GM18519 (cell line): ENCODE measurements at regions not wholly inside any gene's neighbourhood (a gene's known extent, or its start where the extent isn't known, plus 50 kb on each side); places are given as distances from the start of the nearest gene placed in this dataset.
A peak's percentile ranks its signal among the peaks of the same experiment; 100 is the strongest.

ENCODE experiments used
- ATAC-seq: cut with Tn5 transposase; IDR thresholded peaks from one replicate; pipeline ENCODE4 v1.9.1; 2021; ENCODE audit warnings: mild to moderate bottlenecking, moderate library complexity; ENCODE audit not compliant: unreplicated experiment, low FRiP score

DNA sequence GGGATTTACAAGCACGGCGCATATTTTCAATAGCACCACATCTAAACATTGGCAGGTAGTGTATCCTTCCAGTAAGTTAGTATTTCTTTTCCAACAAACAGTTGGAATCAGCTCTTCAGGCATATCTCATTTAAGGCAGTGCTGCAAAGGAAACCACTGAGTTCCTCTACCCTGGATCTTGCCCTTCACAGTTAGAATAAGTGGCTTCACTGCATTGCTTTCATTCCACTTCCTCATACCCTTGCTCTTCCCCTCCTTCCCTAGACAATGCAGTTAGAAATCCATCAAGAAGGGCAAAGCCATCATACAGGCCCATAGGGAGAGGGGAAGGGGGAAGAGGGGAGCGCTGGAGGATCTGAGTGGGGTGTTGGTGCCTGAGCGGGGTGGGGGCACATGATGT is 173.7 kb downstream of the FBXO15 start:
- no peak for ATAC-seq

DNA sequence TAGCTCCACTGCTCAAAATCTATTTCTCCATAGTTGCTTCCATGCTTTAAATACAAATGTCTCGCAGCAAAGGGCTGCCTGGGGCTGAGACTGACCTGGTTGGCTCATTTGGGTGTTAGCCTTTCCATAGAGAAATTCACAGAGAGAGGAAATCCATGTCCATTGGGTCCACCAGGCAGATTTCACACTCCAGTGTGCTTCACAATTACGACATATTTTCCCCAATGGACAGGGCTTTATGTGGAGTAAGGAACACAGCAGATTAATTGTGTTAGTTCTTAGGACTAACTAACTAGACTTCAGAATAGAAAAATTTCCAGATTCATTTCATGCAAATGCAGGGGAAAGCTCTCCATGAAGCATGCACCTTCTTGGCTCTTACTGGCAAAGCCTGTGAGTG is 180.7 kb downstream of the FBXO15 start:
- ATAC-seq: no peak

DNA sequence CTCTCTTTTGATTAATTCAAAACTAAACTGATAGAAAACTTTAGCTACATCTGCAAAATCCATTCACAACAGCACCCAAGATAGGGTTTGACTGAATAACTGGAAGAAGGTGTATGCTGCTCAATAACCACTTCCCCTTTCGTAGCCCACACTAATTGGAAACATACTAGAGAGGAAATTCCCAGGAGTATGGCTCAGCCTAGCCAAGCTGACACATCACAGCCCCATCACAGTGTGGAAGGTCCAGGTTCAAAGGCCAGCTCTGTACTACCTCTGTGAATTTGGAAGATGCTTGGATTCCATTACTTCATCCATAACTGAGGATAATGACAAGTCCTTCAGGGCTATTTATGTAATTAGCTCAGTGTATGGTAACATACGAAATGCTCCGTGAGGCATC is 185.4 kb downstream of the FBXO15 start:
- peak; percentile 60 for ATAC-seq

DNA sequence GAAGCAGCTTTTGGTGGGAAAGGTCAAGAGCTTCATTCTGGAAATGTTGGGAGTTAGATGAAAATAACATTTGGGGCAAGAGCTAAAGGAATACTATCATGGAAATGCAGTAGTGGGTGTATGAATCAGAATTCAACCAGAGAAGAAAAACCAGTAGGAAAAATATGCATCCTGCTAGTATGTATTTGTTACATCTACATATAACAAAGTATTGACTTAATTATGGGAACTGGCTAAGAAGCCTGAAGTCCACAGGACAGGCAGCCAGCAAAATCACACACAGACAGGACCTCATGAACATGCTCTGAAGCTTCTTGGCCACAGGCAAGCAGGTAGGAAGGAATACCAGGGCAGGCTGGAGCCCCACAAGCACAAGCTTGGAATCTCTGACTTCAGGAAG is 185.8 kb downstream of the FBXO15 start:
- no peak for ATAC-seq

DNA sequence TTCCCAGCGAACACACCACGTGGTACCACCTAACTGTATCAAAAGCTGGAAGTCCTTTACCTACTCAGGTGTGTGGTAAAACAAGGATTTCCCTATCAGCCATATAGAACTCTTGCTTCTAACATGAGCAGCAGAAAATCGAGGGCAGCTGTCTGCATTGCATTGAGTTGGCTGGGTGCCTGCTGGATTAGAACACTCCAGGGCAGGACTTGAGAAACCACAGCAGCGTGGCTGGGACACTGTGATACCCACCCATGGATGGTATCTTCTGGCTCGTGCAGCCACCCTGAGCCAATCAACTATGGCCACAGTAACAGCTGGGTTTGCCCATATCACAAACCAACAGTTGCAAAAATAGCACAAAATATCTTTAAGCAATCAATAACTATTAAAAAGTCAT is 188.3 kb downstream of the FBXO15 start:
- no peak for ATAC-seq

DNA sequence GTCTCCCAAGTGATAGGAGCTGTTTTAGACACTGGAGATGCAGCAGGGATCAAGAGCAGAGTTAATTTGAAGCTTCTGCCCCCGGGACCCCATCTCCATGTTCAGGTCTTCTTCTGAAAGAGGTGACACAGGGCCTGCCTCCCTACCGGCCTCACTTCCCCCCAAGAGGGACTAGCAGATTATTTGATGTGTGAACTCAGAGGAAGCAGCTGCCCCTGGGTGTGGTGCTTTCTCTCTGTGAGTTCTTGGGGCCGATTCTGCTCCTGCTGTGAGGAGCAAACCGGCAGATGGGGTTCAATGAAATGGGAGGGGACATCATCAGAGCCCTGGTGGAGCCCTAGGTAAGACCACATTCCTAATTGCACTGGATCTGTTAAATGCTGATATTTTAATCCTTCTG is 193.4 kb downstream of the FBXO15 start:
- ATAC-seq: no peak

DNA sequence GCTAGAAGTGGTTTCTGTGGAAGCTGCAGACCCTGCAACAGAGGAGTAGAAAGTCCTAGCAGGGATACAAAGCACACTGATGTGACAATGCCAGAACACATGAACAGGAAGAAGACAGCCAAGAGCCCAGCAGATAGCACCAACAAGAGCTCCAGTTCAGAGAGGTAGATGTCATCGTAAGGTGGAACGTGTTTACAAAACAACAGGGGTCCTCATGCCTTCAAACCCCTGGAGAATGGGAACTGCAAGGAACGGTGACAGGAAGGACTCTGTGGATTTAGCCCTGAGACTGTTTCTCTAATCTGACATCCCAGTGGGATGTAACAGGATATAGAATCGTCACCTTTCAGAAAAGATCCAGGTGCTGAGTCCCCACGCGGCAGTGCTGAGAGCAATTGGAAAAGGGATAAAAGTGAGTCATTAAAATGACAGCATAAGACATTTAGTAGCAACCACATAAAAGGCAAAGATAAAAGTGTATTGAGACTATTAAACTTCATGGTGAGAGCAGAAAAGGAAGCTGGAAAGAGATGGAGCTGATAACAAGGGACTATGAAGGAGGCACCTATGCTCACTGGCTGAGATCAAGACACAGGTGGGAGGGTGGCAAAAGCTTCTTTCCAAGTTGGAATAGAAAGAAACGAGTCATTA is 195.2 kb downstream of the FBXO15 start:
- no peak for ATAC-seq

DNA sequence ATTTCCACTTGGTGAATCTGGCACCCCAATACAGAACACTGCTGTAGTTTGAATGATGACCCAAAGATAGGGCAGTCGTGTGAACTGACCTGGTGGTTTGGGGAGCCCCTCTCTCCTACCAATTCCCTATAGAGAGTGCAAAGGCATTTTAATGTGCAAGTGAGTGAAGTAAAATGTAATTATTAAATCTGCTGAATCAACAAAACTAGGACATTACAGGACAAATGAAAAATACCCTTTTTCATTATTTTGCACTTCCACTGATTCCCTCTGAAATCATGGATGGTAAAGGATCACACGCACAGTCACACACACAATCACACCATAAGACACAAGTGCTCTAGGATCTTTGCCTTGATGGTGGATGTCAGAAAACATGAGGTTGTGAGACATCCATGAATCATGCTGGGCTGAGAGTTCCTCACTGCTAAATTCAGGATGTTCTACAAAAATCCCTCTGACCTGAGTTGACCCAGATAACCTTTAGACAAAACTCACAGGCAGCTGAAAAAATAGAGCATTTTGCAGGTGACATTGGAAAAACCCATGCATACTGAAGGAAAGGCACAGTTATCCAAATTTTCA is 197.4 kb downstream of the FBXO15 start:
- no peak for ATAC-seq

DNA sequence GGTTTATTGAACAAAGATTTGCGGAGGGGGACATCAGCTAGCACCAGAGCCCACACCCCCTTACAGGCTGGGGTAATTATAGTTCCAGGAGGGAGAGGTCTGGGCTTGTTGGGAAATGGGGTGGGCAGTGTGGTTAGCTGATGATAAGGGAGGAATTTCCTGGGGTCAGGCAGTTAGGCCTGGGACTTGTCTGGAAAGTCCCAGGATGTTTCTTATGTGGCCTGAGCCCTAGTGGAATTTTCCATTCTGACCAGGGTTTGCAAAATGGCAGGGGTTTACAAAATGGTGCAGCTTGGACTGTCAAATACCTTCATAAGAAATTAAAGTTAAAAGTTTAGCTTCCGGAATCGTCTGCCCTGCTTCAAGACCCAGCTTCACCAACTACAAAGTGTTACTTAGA is 199.1 kb downstream of the FBXO15 start:
- no peak for ATAC-seq

DNA sequence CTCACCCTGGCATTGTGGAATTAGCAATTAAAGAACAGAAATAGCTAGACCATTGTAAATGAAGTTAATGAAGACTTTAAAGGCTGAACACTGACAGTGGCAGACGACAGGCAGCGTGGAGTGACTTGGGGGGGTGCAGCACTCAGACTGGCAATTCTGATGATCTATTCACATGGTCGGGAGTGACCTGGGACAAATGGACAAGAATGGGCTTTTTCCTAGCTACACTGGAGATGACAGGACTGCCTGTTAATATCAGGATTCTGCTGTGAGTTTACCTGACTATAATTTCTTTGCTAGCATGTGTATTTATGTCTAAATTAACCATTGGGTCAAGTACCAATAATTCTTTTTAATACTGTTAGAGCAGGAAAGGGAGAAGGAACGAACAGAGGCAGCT is 199.6 kb downstream of the FBXO15 start:
- no peak for ATAC-seq

DNA sequence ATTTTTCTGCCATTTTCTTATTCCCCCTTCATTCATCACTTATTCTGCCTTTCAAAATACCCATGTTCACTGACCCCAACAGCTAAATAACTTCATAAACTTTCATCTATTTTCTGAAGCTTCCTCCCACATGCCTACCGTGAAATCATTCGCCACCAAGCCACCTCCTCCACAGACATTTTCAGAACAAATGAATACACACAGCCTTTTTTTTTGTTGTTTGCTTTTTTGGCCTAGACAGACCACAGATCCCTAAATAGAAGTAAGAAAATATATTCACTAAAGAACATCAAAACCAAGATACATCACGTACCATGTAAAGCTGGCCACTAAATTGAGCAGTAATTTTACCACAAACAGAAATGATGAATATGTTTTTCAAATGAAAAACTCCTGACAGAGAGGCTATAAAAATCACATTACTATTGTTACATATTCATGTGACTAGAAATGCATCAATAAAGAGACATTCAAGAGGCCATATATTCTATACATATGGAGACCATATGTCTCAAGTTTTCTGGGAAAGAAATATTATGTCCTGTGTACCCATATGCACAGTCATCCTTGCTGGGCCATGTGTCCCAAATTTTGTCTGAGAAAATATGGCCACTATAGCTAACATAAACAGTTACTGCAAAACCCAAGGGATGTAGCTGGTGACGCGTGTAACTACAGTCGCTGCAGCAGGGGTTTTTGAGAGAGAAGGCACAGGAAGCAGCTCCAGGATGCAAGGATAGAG is 200.3 kb downstream of the FBXO15 start:
- ATAC-seq: no peak

DNA sequence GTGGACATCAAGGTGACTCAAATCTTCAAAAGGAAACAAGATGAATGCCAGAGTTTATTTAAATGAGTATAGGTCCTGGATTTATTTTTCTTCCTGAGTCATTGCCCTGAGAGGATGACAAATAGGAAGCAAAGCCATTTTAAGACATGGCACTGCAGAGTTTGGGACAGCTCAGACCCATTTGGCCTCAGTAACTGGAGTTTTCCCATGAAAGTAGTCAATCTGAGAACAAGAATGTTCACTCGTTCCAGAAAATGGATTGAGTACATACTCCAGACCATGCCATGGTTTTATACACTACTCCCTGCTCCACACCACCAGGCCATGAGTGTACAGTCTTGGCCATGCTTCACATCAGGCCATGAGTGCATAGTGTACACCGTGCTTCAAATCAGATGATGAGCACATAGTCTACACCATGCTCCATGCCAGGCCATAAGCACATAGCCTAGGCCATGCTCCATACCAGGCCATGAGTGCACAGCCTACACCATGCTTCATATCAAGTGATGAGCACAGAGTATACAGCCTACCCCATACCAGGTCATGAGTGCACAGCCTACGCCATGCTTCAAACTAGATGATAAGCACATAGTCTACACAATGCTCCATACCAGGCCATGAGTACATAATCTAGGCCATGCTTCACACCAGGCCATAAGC is 202.4 kb downstream of the FBXO15 start:
- ATAC-seq: no peak

DNA sequence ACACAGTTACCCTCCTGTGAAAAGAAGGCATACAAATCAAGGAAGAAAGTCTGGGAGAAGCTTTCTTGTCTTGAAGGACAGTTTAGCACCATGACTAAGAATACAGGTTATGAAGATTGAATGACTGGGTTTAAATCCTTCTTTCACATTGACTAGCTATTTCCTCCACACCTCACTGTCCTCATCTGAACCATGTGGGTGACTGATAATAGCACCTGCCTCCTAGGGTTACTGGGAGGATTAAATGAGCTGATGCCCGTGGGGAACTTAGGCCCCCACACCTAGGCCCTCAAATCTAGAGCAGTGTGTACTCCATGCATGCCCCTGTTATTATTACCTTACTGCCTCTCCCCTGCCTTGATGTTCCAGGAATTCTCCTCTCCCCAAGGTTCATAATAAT is 202.9 kb downstream of the FBXO15 start:
- ATAC-seq: no peak

DNA sequence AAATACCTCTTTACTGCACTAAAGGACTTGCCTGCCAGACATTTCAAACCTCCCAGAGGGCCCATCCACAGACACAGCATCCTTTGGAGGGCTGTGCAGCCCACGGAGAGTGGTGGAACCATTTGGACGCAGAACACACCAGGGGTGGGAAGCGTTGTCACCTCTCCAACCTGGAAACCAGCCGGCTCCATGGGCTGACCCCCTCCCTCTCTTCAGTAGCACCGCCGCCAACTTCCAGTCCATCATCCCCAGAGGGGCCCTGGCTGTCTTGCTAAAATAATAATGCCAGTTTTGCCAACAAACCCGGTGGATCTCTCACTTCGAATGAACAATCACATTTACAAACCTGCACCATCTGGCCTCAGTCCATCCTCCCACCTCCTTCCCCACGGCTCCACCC is 203.9 kb downstream of the FBXO15 start:
- no peak for ATAC-seq

DNA sequence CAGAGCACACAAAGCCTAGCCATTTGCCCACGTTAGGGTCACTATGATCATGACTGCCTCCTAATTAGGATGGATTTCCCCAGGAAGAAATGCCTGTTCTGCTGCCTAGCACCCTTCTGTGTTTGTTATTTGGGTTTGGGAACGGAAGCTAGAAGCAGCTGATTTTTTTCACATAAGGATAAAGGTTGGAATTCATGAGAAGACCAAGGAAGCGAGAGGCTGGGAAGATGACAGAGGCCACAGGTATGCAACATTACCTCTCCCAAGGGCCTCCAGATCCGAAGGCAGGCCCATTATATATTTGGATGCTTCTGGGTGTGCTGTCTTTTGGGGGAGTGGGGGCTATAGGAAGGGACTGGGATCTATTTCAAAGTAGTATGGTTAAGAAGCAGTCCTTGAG is 204.7 kb downstream of the FBXO15 start:
- ATAC-seq: no peak

DNA sequence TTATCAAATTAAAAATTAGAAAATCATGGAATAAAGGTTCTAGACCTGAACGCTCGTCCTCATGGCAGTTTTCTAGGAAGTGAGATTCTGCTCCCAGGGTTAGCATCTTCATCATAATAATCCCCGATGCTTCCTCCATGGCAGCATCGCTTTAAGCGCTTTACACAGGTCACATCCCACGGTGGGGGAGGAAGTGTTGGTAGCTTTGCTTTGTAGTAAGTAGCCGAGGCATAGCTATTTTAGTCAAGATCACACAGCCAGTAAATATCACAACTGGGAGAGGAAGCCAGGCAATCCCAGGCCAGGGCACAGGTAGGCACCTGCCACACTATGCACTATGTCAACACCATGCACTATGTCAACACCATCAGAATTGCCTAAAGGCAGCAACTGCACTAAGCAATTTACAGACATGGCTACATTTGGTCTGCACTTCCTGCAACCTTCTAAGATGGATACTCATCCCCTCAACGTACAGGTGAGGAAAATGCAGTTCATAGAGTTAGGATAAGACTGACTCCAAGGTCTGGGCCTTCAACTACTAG is 205.5 kb downstream of the FBXO15 start:
- no peak for ATAC-seq

DNA sequence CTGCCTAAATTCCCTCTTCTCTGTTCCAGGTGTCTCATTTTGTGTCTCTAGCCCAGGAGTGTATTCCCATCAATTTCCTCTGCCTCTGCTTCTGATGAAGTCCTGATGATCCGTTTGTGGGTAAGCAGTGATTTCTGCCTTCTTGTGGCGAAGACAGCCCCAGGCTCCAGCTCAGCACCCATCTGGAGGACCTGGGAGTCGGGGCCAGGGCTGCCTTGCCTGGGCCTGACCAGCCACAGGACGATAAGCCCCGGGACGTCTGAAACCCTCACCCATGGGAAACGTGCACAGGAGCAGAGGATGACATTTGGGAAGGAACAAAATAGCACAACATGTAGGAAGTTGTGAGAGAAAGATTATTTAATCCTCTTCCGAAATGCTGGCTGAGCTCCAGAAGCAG is 206.9 kb downstream of the FBXO15 start:
- no peak for ATAC-seq

DNA sequence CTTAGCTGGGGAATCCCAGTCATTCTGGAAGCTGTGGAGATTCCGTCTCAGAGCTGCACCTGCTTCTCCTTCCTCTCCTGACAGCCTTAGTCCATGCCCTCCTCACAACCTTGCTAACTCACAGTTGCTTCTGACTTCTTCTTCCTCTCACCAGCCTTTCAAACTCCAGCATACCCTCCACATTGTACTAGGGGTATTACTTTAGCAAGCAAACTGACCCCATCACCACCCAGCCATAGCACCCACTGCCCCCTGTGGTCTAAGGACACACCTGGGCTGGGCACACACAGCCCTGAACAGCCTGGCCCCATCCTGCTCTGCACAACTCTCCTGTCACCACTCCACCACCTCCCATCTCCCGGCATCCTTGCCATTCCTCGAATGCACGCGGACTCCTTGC is 208.2 kb downstream of the FBXO15 start:
- ATAC-seq: no peak

DNA sequence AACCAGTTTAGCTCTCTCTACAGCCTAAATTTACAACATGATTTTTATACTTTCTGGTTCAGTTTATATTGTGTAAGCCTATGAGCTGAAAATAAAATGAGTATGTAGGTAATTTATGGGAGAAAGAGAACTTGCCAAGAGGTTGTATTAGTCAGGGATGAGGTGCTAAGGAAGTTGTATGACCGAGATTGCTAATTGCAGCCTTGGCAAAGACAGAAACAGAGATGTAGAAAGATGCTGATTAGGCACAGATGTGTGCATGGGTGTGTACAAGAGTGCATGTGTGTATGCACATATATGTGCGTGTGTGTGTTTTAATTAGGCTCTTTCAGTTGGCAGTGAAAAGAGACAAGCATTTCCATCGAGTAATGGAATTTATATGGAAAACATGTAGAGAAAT is 213.9 kb downstream of the FBXO15 start:
- ATAC-seq: no peak

DNA sequence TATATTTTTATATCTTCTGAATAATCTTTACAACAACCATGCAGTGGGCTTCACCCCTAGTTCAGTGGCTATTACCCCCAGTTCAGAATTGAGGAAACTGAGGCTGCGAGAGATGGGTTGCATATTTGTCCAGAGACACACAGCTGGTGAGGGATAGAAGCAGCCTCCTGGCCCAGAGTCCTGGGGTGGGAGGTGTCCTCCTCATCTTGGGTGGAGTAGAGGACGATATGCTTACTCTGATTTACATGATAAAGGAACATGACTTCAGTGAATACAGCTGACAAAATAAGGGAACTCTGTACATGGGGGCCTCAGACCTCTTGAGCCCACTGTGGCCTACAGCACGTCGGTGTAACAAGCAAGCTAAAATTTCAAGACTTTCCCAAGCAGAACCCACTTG is 214.7 kb downstream of the FBXO15 start:
- no peak for ATAC-seq

DNA sequence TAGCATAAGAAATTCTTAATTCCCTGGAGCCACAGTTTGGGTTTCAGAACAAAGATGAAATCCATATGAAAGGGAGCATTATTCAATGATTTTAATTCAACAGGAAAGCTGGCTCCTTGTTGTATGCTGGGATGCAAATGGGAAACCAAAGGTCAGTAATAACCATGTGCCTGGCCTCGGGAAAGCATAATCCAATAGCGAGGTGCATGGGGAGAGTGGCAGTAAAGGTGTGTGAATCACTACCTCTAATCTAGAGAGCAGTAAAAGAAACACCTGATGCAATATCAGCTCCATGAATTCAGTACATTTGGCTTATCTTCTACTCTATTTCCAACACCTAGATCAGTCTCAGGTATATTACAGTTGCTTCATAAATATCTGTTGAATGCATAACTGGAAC is 220.1 kb downstream of the FBXO15 start:
- no peak for ATAC-seq
